Esophagus muscularis mucosa (tissue), 4 donors: ENCODE measurements at regions not wholly inside any gene's neighbourhood (a gene's known extent, or its start where the extent isn't known, plus 50 kb on each side); places are given as distances from the start of the nearest gene placed in this dataset.

Experiments
- CTCF ChIP-seq, 3 experiments: fragments of 200-600 bp in 2 of 3; fragments of 450-650 bp in 1 of 3; sonication (generic) in 2 of 3; IDR thresholded peaks; one replicate each; pipeline ENCODE4 v1.5.1; 2017 to 2019; ENCODE audit warnings: antibody characterized with exemption in 3 of 3, mild to moderate bottlenecking in 2 of 3, moderate library complexity in 1 of 3
- EP300 ChIP-seq: sonication (generic); formaldehyde crosslinking; IDR thresholded peaks from one replicate; pipeline ENCODE4 v1.6.1; 2017; ENCODE audit warnings: antibody characterized with exemption
- POLR2A ChIP-seq: fragments of 450-650 bp; IDR thresholded peaks from one replicate; pipeline ENCODE4 v1.6.1; 2017; ENCODE audit warnings: antibody characterized with exemption, moderate library complexity, mild to moderate bottlenecking, low read depth

- TF ChIP-seq CTCF (IDR thresholded peaks at IDR 0.05) = no peak
- TF ChIP-seq POLR2A = no peak
- no peak for TF ChIP-seq EP300
Observed at GRCh38 chr2:153819074-153819473, 52.6 kb upstream of the GALNT13 start.
